IMR-90 (cell line): ENCODE measurements at regions not wholly inside any gene's neighbourhood (a gene's known extent, or its start where the extent isn't known, plus 50 kb on each side); places are given as distances from the start of the nearest gene placed in this dataset.

ENCODE experiments used
- ATAC-seq: fragments of 200-7000 bp; cut with Tn5 transposase; 2 replicates; pipeline ENCODE4 v1.9.1; 2020; ENCODE audit warnings: low read depth, mild to moderate bottlenecking, moderate library complexity
- BruUV-seq: library from RNA; stranded (reverse); fragments of 400-500 nt; replicated peaks from 2 replicates; lab custom pipeline; 2021; lab: Mats Ljungman, UMichigan
- CTCF ChIA-PET: fragments of 300-600 bp; formaldehyde crosslinking; extraction: SDS; loops from one replicate; lab custom pipeline; 2021; ENCODE audit warnings: antibody characterized with exemption; lab: Yijun Ruan, JAX
- POLR2A ChIA-PET: fragments of 300-600 bp; sonication (Branson Sonifier 250); formaldehyde crosslinking; loops from one replicate; lab custom pipeline; 2022; ENCODE audit warnings: antibody characterized with exemption; ENCODE audit not compliant: unreplicated experiment; lab: Charles Lee
- DNase-seq: peaks from one replicate; pipeline ENCODE4 v3.0.0; 2013
- H2AFZ ChIP-seq: replicated peaks from 2 replicates; pipeline ENCODE3; 2013; ENCODE audit warnings: low read length, mild to moderate bottlenecking; ENCODE audit not compliant: poor library complexity
- H2AK5ac ChIP-seq: 2 replicates; pipeline ENCODE4 v1.6.1; 2013; ENCODE audit warnings: low read depth, low read length, inconsistent platforms
- H2AK9ac ChIP-seq: replicated peaks from 2 replicates; pipeline ENCODE3; 2013; ENCODE audit warnings: mild to moderate bottlenecking, low read depth, low read length, moderate library complexity; ENCODE audit not compliant: poor library complexity
- H2BK120ac ChIP-seq: 2 replicates; pipeline ENCODE4 v1.6.1; 2013; ENCODE audit warnings: low read depth, low read length, inconsistent platforms
- H2BK15ac ChIP-seq: 3 replicates; pipeline ENCODE4 v1.6.1; 2013; ENCODE audit warnings: low read depth, low read length, inconsistent platforms
- H2BK20ac ChIP-seq: 2 replicates; pipeline ENCODE4 v1.6.1; 2013; ENCODE audit warnings: low read depth, mild to moderate bottlenecking, inconsistent platforms, low read length, moderate library complexity
- H2BK5ac ChIP-seq: 2 replicates; pipeline ENCODE4 v1.6.1; 2013; ENCODE audit warnings: mild to moderate bottlenecking, low read depth, low read length, inconsistent platforms; ENCODE audit not compliant: poor library complexity, severe bottlenecking
- H3K14ac ChIP-seq: replicated peaks from 2 replicates; pipeline ENCODE4 v1.6.1; 2013; ENCODE audit warnings: low read depth, low read length, inconsistent platforms
- H3K18ac ChIP-seq: 2 replicates; pipeline ENCODE4 v1.6.1; 2013; ENCODE audit warnings: low read depth, low read length, control low read depth
- H3K23ac ChIP-seq: 2 replicates; pipeline ENCODE4 v1.6.1; 2013; ENCODE audit warnings: low read depth, low read length, inconsistent platforms
- H3K27ac ChIP-seq: 2 replicates; pipeline ENCODE4 v1.5.1; 2013; ENCODE audit warnings: mild to moderate bottlenecking, control low read depth, low read length; ENCODE audit not compliant: insufficient read depth
- H3K27me3 ChIP-seq: 2 replicates; pipeline ENCODE4 v1.6.1; 2013; ENCODE audit warnings: low read length; ENCODE audit not compliant: control insufficient read depth, insufficient read depth
- H3K36me3 ChIP-seq: 2 replicates; pipeline ENCODE4 v1.6.1; 2013; ENCODE audit warnings: low read length, mixed read lengths; ENCODE audit not compliant: control insufficient read depth, insufficient read depth
- H3K4ac ChIP-seq: 2 replicates; pipeline ENCODE4 v1.6.1; 2013; ENCODE audit warnings: low read depth, low read length, inconsistent platforms
- H3K4me1 ChIP-seq: 2 replicates; pipeline ENCODE4 v1.6.1; 2013; ENCODE audit warnings: low read length, mixed read lengths; ENCODE audit not compliant: control insufficient read depth, insufficient read depth
- H3K4me2 ChIP-seq: 2 replicates; pipeline ENCODE4 v1.6.1; 2013; ENCODE audit warnings: low read depth, mild to moderate bottlenecking, control low read depth, low read length, moderate library complexity
- H3K4me3 ChIP-seq: 2 replicates; pipeline ENCODE4 v1.5.1; 2013; ENCODE audit warnings: low read depth, mild to moderate bottlenecking, control low read depth, low read length, moderate library complexity; ENCODE audit not compliant: insufficient read depth
- H3K56ac ChIP-seq: 2 replicates; pipeline ENCODE4 v1.6.1; 2013; ENCODE audit warnings: low read length, inconsistent platforms; ENCODE audit not compliant: insufficient read depth; ENCODE audit errors: extremely low read depth
- H3K79me1 ChIP-seq, 2 experiments: 2 replicates each; pipeline ENCODE4 v1.6.1; 2013; ENCODE audit warnings: low read length in 2 of 2, inconsistent platforms in 1 of 2, low read depth in 1 of 2
- H3K9ac ChIP-seq: 2 replicates; pipeline ENCODE4 v1.6.1; 2013; ENCODE audit warnings: low read depth, low read length, control low read depth
- H3K9me1 ChIP-seq: 2 replicates; pipeline ENCODE4 v1.6.1; 2013; ENCODE audit warnings: low read length, inconsistent platforms; ENCODE audit not compliant: insufficient read depth
- H3K9me3 ChIP-seq: 2 replicates; pipeline ENCODE4 v1.6.1; 2013; ENCODE audit warnings: low read length; ENCODE audit not compliant: control insufficient read depth, insufficient read depth
- H4K20me1 ChIP-seq: 2 replicates; pipeline ENCODE4 v1.6.1; 2013; ENCODE audit warnings: low read length, inconsistent platforms; ENCODE audit not compliant: insufficient read depth
- H4K5ac ChIP-seq: 2 replicates; pipeline ENCODE4 v1.6.1; 2013; ENCODE audit warnings: mild to moderate bottlenecking, low read depth, low read length, control low read depth
- H4K8ac ChIP-seq, 2 experiments: 2 replicates each; pipeline ENCODE4 v1.6.1; 2013; ENCODE audit warnings: low read depth in 2 of 2, low read length in 2 of 2, control low read depth in 1 of 2, inconsistent platforms in 1 of 2
- H4K91ac ChIP-seq: 2 replicates; pipeline ENCODE4 v1.6.1; 2013; ENCODE audit warnings: low read depth, low read length, inconsistent platforms; ENCODE audit not compliant: insufficient read depth
- MXI1 ChIP-seq: IDR thresholded peaks from 2 replicates; pipeline ENCODE4 v1.6.1; 2012; ENCODE audit warnings: low read depth, mild to moderate bottlenecking, low read length, moderate library complexity, borderline replicate concordance
- RAD21 ChIP-seq: IDR thresholded peaks from 2 replicates; pipeline ENCODE4 v1.6.1; 2012; ENCODE audit warnings: low read length, improper control_type of control experiment
- SMC3 ChIP-seq: fragments of 150-350 bp; IDR thresholded peaks from 2 replicates; pipeline ENCODE4 v1.6.1; 2016; ENCODE audit warnings: low read depth, mild to moderate bottlenecking, antibody characterized with exemption, low read length, moderate library complexity
- WGBS, 2 experiments: methylation state at CpG; one replicate each; pipeline versions ENCODE4 v1.1.5 to v1.1.7; 2013; ENCODE audit warnings: missing lambda C conversion rate in 2 of 2; ENCODE audit not compliant: insufficient read length in 1 of 2; ENCODE audit errors: extremely low coverage in 2 of 2; 5-methylcytosine and 5-hydroxymethylcytosine counted together
- dilution Hi-C: fragments of 300-500 bp; cut with HindIII; formaldehyde crosslinking; loops from one replicate; pipeline ENCODE4 v1.14.3; 2018; ENCODE audit warnings: low sequenced_read_pairs; ENCODE audit not compliant: unreplicated experiment
- in situ Hi-C: fragments of 300-500 bp; cut with MboI; formaldehyde crosslinking; loops from 3 replicates; pipeline ENCODE4 v1.14.3; 2019; ENCODE audit warnings: low sequenced_read_pairs, inconsistent platforms, mixed read lengths
- intact Hi-C: fragments of 100-400 bp; cut with micrococcal nuclease; formaldehyde crosslinking; loops from 2 replicates; pipeline ENCODE4 v1.10.0; 2022

DNA sequence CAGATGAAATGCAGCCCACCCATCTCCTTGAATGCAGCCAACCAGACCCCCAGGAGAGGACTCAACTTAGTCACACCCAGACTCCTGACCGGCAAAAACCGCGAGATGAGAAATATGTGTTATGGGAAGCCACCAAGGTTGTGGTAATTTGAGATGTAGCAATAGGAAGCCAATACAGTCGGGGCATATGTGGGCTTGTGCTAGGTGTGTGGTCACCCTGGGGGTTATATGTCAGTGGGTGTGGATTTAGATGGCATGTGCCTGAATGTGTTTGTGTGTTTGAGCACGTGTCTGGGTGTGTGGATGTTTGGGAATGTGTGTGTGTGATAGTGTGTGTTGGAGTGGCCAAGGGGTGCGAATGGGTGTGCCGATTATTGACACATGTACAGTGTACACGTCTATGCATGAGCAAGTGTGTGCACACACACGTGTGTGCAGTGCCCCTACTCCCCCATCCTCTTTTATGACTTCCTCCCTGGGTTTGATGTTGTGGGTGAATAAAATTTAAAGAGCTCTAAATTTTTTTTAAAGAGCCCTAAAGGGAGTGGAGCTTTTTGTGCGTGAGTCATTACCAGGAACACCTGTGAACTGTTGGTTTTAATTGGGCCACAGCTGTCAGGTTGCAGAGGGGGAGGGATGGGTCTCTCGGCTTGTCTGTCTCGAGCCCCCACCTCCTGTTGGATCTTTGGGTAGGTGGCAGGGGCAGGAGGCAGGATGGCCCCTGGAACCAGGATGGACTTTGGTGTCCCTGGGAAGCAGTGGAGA lies 86.8 kb downstream of the LHX2 start:
- 67% methylated on average over 3 of the region's 12 CpGs; no CpG with 5 or more reads in 1 of the 2 experiments for WGBS, 2 experiments

More for the DNA sequence above, 86.8 kb downstream of the LHX2 start:
- CTCF ChIA-PET: interaction anchor here (0.9 kb wide), 1 partner anchor 15 kb away, joined by 3 read pairs; no protein-coding TSS in a partner anchor
- intact Hi-C loops: no loop called here
- no peak overlapping the region for H3K27ac ChIP-seq
- ATAC-seq: no peak
- no peak for DNase-seq
- no peak overlapping the region for H2BK5ac ChIP-seq
- no peak overlapping the region for H3K9ac ChIP-seq
- H3K9me1 ChIP-seq: peaks cover 2% of the 10 kb centered on the region
- H3K4ac ChIP-seq: no peak overlapping the region
- POLR2A ChIA-PET: no interaction called here
- H3K36me3 ChIP-seq: no peaks in the 10 kb centered on the region
- H3K18ac ChIP-seq: no peak overlapping the region
- H4K91ac ChIP-seq: no peak overlapping the region
- H4K20me1 ChIP-seq: 0 out of 2 replicates have a peak, but pooled peaks cover 6% of the 10 kb centered on the region
- peaks cover 65% of the 10 kb centered on the region for H3K27me3 ChIP-seq
- H2AFZ ChIP-seq: no peak overlapping the region
- H4K8ac ChIP-seq: no peak overlapping the region
- H3K23ac ChIP-seq: no peak overlapping the region
- no TSS peak for BruUV-seq
- H3K4me2 ChIP-seq: no peak overlapping the region
- H3K14ac ChIP-seq: no peak overlapping the region
- H3K56ac ChIP-seq: no peak overlapping the region
- H2BK20ac ChIP-seq: no peak overlapping the region
- dilution Hi-C loops: no loop called here
- no peak overlapping the region for H3K4me3 ChIP-seq
- no peak overlapping the region for H2BK15ac ChIP-seq
- no peak for TF ChIP-seq MXI1
- no peak for TF ChIP-seq RAD21
- no peak for TF ChIP-seq SMC3
- H3K79me1 ChIP-seq: no peaks in the 10 kb centered on the region
- no peak overlapping the region for H2AK9ac ChIP-seq
- H2BK120ac ChIP-seq: no peak overlapping the region
- H3K4me1 ChIP-seq: no peaks in the 10 kb centered on the region
- H4K5ac ChIP-seq: no peak overlapping the region
- H2AK5ac ChIP-seq: no peak overlapping the region
- H3K9me3 ChIP-seq: no peaks in the 10 kb centered on the region
- in situ Hi-C loops: no loop called here
